Epithelial cell of proximal tubule (primary cell): ENCODE measurements at regions not wholly inside any gene's neighbourhood (a gene's known extent, or its start where the extent isn't known, plus 50 kb on each side); places are given as distances from the start of the nearest gene placed in this dataset.

Source experiments
- DNase-seq: peaks from one replicate; pipeline ENCODE4 v3.0.0-alpha.2; 2011; ENCODE audit warnings: low read depth
- H3K4me3 ChIP-seq: 2 replicates; pipeline ENCODE4 v1.5.1; 2011; ENCODE audit warnings: low read depth, mild to moderate bottlenecking, low read length
- CTCF ChIP-seq: conservative IDR thresholded peaks from 2 replicates; pipeline ENCODE4 v1.5.1; 2012; ENCODE audit warnings: low read depth, mild to moderate bottlenecking, low read length

GRCh38 chr7:3239291-3239691 is 61.8 kb upstream of the SDK1 start:
- DNase-seq = peak; percentile 82
- no peak overlapping the region for H3K4me3 ChIP-seq
- TF ChIP-seq CTCF = no peak

- no peak for TF ChIP-seq CTCF
- DNase-seq = no peak
- H3K4me3 ChIP-seq = no peak overlapping the region
Observed at GRCh38 chr7:3240826-3241430, 60.1 kb upstream of the SDK1 start.

GRCh38 chr7:3241686-3242258 is 59.3 kb upstream of the SDK1 start:
- H3K4me3 ChIP-seq = no peak overlapping the region
- TF ChIP-seq CTCF = no peak
- DNase-seq = no peak

- no peak overlapping the region for H3K4me3 ChIP-seq
- TF ChIP-seq CTCF = no peak
- no peak for DNase-seq
Observed at GRCh38 chr7:3242398-3242972, 58.6 kb upstream of the SDK1 start.

GRCh38 chr7:3243256-3243655 is 57.8 kb upstream of the SDK1 start:
- no peak for DNase-seq
- H3K4me3 ChIP-seq = no peak overlapping the region
- no peak for TF ChIP-seq CTCF

GRCh38 chr7:3243680-3244079 is 57.4 kb upstream of the SDK1 start:
- no peak for DNase-seq
- no peak for TF ChIP-seq CTCF
- H3K4me3 ChIP-seq = no peak overlapping the region

- H3K4me3 ChIP-seq = no peak overlapping the region
- DNase-seq = no peak
- TF ChIP-seq CTCF = no peak
Observed at GRCh38 chr7:3244241-3244814, 56.7 kb upstream of the SDK1 start.
